CD4-positive, alpha-beta T cell (primary cell): ENCODE measurements at regions not wholly inside any gene's neighbourhood (a gene's known extent, or its start where the extent isn't known, plus 50 kb on each side); places are given as distances from the start of the nearest gene placed in this dataset.

Experiments used
- ATAC-seq: fragments of 200-7000 bp; cut with Tn5 transposase; one replicate; pipeline ENCODE4 v1.10.0; 2022; ENCODE audit warnings: mild to moderate bottlenecking; ENCODE audit not compliant: poor library complexity
- CTCF ChIA-PET: fragments of 350-600 bp; sonication (Branson Sonifier 250); formaldehyde crosslinking; loops from one replicate; lab custom pipeline; 2021; ENCODE audit warnings: antibody characterized with exemption, inconsistent platforms; lab: Charles Lee
- POLR2A ChIA-PET: fragments of 350-600 bp; sonication (Branson Sonifier 250); formaldehyde crosslinking; loops from one replicate; lab custom pipeline; 2021; ENCODE audit warnings: antibody characterized with exemption, inconsistent platforms; lab: Charles Lee
- DNase-seq, 14 experiments: peaks; one replicate each; pipeline ENCODE4 v3.0.0-alpha.2; 2013 to 2020; ENCODE audit warnings: mixed read lengths in 2 of 14
- H3K27ac ChIP-seq, 2 donors: one replicate each; pipeline versions ENCODE4 v1.5.1 to v1.7.0; 2013; ENCODE audit warnings: low read length in 2 of 2, low read depth in 1 of 2, mild to moderate bottlenecking in 1 of 2
- H3K27me3 ChIP-seq, 2 experiments: 1 replicate in 1 of 2; 2 replicates in 1 of 2; pipeline versions ENCODE4 v1.6.1 to v1.7.0; 2013; ENCODE audit warnings: low read length in 2 of 2, control low read depth in 1 of 2, mild to moderate bottlenecking in 1 of 2, moderate library complexity in 1 of 2; ENCODE audit not compliant: insufficient read depth in 2 of 2, control insufficient read depth in 1 of 2
- H3K36me3 ChIP-seq: one replicate; pipeline ENCODE4 v1.6.1; 2013; ENCODE audit warnings: low read length, control low read depth; ENCODE audit not compliant: insufficient read depth
- H3K4me1 ChIP-seq: one replicate; pipeline ENCODE4 v1.6.1; 2013; ENCODE audit warnings: low read length, control low read depth; ENCODE audit not compliant: insufficient read depth
- H3K4me3 ChIP-seq: one replicate; pipeline ENCODE4 v1.5.1; 2013; ENCODE audit warnings: mild to moderate bottlenecking, low read length, moderate library complexity
- H3K9me3 ChIP-seq, 2 experiments: 1 replicate in 1 of 2; 2 replicates in 1 of 2; pipeline versions ENCODE4 v1.6.1 to v1.7.0; 2013; ENCODE audit warnings: low read length in 2 of 2, mild to moderate bottlenecking in 2 of 2, control low read depth in 1 of 2, moderate library complexity in 1 of 2; ENCODE audit not compliant: control insufficient read depth in 1 of 2, insufficient read depth in 1 of 2
- H3K27ac Mint-ChIP-seq: one replicate; pipeline ENCODE4 v1.8.0; 2020; ENCODE audit warnings: mixed read lengths
- H3K27me3 Mint-ChIP-seq: one replicate; pipeline ENCODE4 v1.8.0; 2021; ENCODE audit warnings: mixed read lengths
- H3K36me3 Mint-ChIP-seq: one replicate; pipeline ENCODE4 v1.8.0; 2021; ENCODE audit warnings: low read depth, mixed read lengths
- H3K4me1 Mint-ChIP-seq: one replicate; pipeline ENCODE4 v1.8.0; 2021; ENCODE audit warnings: low read depth, mixed read lengths
- H3K4me3 Mint-ChIP-seq: one replicate; pipeline ENCODE4 v1.8.0; 2020; ENCODE audit warnings: mild to moderate bottlenecking, mixed read lengths
- H3K9me3 Mint-ChIP-seq: one replicate; pipeline ENCODE4 v1.8.0; 2020; ENCODE audit warnings: mixed read lengths
- intact Hi-C, 2 experiments: fragments of 100-400 bp; cut with DNase I in 1 of 2; cut with micrococcal nuclease in 1 of 2; formaldehyde crosslinking; loops; one replicate each; pipeline versions ENCODE4 v1.15.1 to v1.9.0; 2023 to 2025; cut with DNase I, micrococcal nuclease
- TF ChIP-seq, protein P1 (sequence below): fragments of 200-600 bp; IDR thresholded peaks from one replicate; pipeline ENCODE4 v1.8.0; 2022; ENCODE audit warnings: antibody characterized with exemption, mild to moderate bottlenecking

DNA sequence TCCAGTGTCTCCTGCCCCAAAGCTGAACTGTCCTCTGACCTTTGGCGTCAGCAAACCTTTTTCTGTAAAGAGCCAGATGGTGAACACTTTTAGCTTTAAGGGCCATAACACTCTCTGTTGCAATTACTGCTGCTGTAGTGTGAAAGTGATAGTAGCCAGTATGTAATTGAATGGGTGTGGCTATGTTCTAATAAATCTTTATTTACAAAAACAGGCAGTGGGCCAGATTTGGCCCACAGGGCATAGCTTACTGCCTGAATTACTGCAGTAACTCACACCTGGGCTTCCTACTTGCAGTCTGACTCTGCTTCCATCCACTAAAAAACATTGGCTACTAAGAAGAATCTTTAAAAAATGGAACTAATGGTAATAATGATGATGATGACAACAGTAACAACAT, 68.0 kb upstream of the SLC6A11 start:
- no peak for ATAC-seq
- Histone ChIP-seq H3K36me3 (no peaks in the 10 kb centered on the region), H3K27me3 (peaks cover 8 to 21% of the 10 kb centered on the region in 2 experiments), H3K9me3 (peaks cover 0 to 7% of the 10 kb centered on the region in 2 experiments), H3K4me3 (no peak overlapping the region), H3K27ac (no peak overlapping the region), H3K4me1 (no peaks in the 10 kb centered on the region)
- Mint-ChIP-seq H3K36me3 (no peaks in the 10 kb centered on the region), H3K9me3 (no peaks in the 10 kb centered on the region), H3K27ac (no peak overlapping the region), H3K4me1 (no peaks in the 10 kb centered on the region), H3K27me3 (peaks cover 18% of the 10 kb centered on the region), H3K4me3 (no peak overlapping the region)
- ChIA-PET POLR2A (no interaction called here), CTCF (interaction anchor here (1.4 kb wide), 1 partner anchor 9 kb away, joined by 5 read pairs; no protein-coding TSS in a partner anchor)
- no peak for DNase-seq
- TF ChIP-seq, protein P1, sequence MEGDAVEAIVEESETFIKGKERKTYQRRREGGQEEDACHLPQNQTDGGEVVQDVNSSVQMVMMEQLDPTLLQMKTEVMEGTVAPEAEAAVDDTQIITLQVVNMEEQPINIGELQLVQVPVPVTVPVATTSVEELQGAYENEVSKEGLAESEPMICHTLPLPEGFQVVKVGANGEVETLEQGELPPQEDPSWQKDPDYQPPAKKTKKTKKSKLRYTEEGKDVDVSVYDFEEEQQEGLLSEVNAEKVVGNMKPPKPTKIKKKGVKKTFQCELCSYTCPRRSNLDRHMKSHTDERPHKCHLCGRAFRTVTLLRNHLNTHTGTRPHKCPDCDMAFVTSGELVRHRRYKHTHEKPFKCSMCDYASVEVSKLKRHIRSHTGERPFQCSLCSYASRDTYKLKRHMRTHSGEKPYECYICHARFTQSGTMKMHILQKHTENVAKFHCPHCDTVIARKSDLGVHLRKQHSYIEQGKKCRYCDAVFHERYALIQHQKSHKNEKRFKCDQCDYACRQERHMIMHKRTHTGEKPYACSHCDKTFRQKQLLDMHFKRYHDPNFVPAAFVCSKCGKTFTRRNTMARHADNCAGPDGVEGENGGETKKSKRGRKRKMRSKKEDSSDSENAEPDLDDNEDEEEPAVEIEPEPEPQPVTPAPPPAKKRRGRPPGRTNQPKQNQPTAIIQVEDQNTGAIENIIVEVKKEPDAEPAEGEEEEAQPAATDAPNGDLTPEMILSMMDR: no peak
- intact Hi-C loops: no loop called here

DNA sequence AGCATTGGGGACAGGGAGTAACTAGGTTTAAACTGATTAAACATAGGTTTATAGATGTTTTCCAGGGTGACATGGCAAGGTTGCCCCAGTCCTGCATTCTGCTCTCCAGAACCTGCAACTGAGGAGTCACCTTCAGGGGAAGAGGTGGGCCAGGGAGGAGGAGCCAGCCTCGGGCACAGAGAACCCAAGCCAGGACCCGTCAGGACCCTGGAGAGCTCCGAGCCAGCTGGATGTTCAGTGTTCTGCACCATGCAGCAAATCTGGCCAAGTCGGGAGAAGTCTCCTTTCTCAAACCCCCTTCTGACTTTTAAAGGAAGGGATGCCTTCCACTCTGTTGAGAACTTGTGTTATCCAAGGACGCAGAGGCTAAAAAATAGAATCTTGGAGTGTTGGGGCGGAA, 62.1 kb upstream of the SLC6A11 start:
- POLR2A ChIA-PET: no interaction called here
- Mint-ChIP-seq H3K27me3 (peaks cover 48% of the 10 kb centered on the region), H3K4me1 (no peaks in the 10 kb centered on the region), H3K9me3 (no peaks in the 10 kb centered on the region), H3K27ac (no peak overlapping the region), H3K36me3 (no peaks in the 10 kb centered on the region), H3K4me3 (no peak overlapping the region)
- DNase-seq: peak in 12 of 14 experiments; percentile 4 to 50 (median 18)
- Histone ChIP-seq H3K9me3 (no peaks in the 10 kb centered on the region), H3K4me3 (no peak overlapping the region), H3K27ac (no peak overlapping the region), H3K36me3 (no peaks in the 10 kb centered on the region), H3K4me1 (no peaks in the 10 kb centered on the region), H3K27me3 (peaks cover 12 to 20% of the 10 kb centered on the region in 2 experiments)
- CTCF ChIA-PET: no interaction called here
- TF ChIP-seq, protein P1: no peak
- intact Hi-C loops: loop anchor here (10.0 kb wide), 2 partner anchors 301 to 581 kb away; no protein-coding TSS in a partner anchor
- ATAC-seq: no peak

DNA sequence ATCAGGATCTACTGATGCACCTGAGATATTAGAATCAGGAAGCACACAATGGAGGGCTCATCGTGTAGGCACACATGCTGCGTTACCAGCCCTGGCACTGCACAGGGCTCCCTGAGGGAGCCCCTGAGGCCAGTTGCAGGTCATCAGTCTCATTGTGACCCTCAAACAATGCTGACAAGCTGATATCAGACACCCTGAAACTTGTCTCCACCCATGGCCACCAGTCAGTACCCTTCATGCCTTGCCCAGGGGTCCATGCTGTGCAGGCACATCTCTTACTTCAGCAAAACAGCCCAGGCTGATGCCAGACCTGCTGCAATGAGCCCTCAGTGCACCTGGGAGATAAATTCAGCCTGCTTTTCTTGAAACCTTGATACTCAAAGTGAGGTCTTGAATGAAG, 59.5 kb upstream of the SLC6A11 start:
- Mint-ChIP-seq H3K27ac (no peak overlapping the region), H3K4me3 (no peak overlapping the region), H3K36me3 (no peaks in the 10 kb centered on the region), H3K4me1 (no peaks in the 10 kb centered on the region), H3K9me3 (no peaks in the 10 kb centered on the region), H3K27me3 (peaks cover 73% of the 10 kb centered on the region)
- no peaks in the 10 kb centered on the region for H3K4me1 ChIP-seq
- H3K36me3 ChIP-seq: no peaks in the 10 kb centered on the region
- ATAC-seq (no peak), DNase-seq (no peak)
- peaks cover 7 to 20% of the 10 kb centered on the region in 2 experiments for H3K27me3 ChIP-seq
- intact Hi-C loops: loop anchor here (5.0 to 10.0 kb wide), 3 partner anchors 298 to 896 kb away; no protein-coding TSS in a partner anchor
- H3K27ac ChIP-seq: no peak overlapping the region
- CTCF ChIA-PET: no interaction called here
- no peaks in the 10 kb centered on the region for H3K9me3 ChIP-seq
- H3K4me3 ChIP-seq: no peak overlapping the region
- TF ChIP-seq, protein P1: no peak
- POLR2A ChIA-PET: no interaction called here
